HG03342 (cell line): ENCODE measurements at regions not wholly inside any gene's neighbourhood (a gene's known extent, or its start where the extent isn't known, plus 50 kb on each side); places are given as distances from the start of the nearest gene placed in this dataset.

Experiments used
- ATAC-seq: cut with Tn5 transposase; IDR thresholded peaks from one replicate; pipeline ENCODE4 v1.9.1; 2021; ENCODE audit warnings: mild to moderate bottlenecking, moderate library complexity; ENCODE audit not compliant: unreplicated experiment

- no peak for ATAC-seq
Observed at GRCh38 chr2:129422028-129422427, 557.4 kb upstream of the RAB6C start.

GRCh38 chr2:129428086-129428660 is 551.3 kb upstream of the RAB6C start:
- no peak for ATAC-seq

GRCh38 chr2:129430911-129431310 is 548.6 kb upstream of the RAB6C start:
- no peak for ATAC-seq

- ATAC-seq, result no peak
Observed at GRCh38 chr2:129431881-129432280, 547.6 kb upstream of the RAB6C start.

- ATAC-seq, result no peak
Observed at GRCh38 chr2:129436809-129437208, 542.7 kb upstream of the RAB6C start.

- ATAC-seq, result no peak
Observed at GRCh38 chr2:129437725-129438124, 541.7 kb upstream of the RAB6C start.

GRCh38 chr2:129438501-129439057 is 540.9 kb upstream of the RAB6C start:
- no peak for ATAC-seq

GRCh38 chr2:129439406-129440302 is 539.8 kb upstream of the RAB6C start:
- ATAC-seq, result no peak

GRCh38 chr2:129441610-129442009 is 537.9 kb upstream of the RAB6C start:
- no peak for ATAC-seq

GRCh38 chr2:129443235-129443864 is 536.1 kb upstream of the RAB6C start:
- no peak for ATAC-seq

- no peak for ATAC-seq
Observed at GRCh38 chr2:129443865-129444739, 535.4 kb upstream of the RAB6C start.

- no peak for ATAC-seq
Observed at GRCh38 chr2:129444751-129445150, 534.7 kb upstream of the RAB6C start.

GRCh38 chr2:129456691-129457090 is 522.8 kb upstream of the RAB6C start:
- ATAC-seq, result no peak

- ATAC-seq, result no peak
Observed at GRCh38 chr2:129457277-129457818, 522.1 kb upstream of the RAB6C start.

- ATAC-seq, result no peak
Observed at GRCh38 chr2:129458006-129458405, 521.5 kb upstream of the RAB6C start.

GRCh38 chr2:129458436-129458835 is 521.0 kb upstream of the RAB6C start:
- no peak for ATAC-seq

GRCh38 chr2:129459200-129459876 is 520.1 kb upstream of the RAB6C start:
- ATAC-seq, result no peak

GRCh38 chr2:129459881-129460280 is 519.6 kb upstream of the RAB6C start:
- no peak for ATAC-seq

- no peak for ATAC-seq
Observed at GRCh38 chr2:129460299-129461198, 518.9 kb upstream of the RAB6C start.
